ENCODE measurements at regions not wholly inside any gene's neighbourhood (a gene's known extent, or its start where the extent isn't known, plus 50 kb on each side); places are given as distances from the start of the nearest gene placed in this dataset.

DNA sequence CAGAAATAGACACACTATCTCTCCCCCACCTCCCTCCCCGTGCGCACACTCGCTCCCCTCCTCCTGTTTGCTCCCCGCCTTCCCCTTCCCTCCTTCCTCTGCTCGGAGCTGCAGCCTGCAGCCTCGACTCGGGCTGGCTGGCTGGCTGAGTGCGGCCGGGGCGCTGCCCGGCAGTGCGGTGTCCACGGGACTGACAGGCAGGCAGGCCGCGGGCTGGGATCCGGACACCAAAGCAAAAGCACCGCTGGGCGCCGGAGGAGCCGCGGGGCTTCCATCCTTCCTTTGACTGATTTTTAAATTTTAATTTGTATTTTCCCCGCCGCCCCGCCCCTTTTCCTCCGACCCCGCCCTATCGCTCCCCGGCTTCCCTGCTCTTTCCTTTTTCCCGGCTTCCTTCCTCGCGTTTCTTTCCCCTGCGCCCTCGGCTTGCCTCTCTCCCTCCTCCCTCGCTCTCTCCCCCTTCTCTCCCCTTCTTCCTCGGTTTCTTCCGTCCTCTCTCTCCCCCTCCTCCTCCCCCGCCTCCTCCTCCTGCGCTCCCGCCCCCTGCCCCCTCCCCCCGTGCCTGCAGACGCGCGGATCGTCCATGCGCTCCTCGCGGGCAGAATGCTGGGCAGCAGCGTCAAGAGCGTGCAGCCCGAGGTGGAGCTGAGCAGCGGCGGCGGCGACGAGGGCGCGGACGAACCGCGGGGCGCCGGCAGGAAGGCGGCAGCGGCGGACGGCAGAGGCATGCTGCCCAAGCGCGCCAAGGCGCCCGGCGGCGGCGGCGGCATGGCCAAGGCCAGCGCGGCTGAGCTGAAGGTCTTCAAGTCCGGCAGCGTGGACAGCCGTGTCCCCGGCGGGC is 109.4 kb downstream of the NAV1 start:
- Histone ChIP-seq H3K4me3 (replicated peaks; ENCODE audit: insufficient read depth, low read length) (no peak overlapping the region), H3K27ac (replicated peaks) (no peak overlapping the region), H3K27me3 (ENCODE audit: insufficient read depth, poor library complexity, severe bottlenecking) (peaks cover 39% of the 10 kb centered on the region)
- TF ChIP-seq, protein P1, sequence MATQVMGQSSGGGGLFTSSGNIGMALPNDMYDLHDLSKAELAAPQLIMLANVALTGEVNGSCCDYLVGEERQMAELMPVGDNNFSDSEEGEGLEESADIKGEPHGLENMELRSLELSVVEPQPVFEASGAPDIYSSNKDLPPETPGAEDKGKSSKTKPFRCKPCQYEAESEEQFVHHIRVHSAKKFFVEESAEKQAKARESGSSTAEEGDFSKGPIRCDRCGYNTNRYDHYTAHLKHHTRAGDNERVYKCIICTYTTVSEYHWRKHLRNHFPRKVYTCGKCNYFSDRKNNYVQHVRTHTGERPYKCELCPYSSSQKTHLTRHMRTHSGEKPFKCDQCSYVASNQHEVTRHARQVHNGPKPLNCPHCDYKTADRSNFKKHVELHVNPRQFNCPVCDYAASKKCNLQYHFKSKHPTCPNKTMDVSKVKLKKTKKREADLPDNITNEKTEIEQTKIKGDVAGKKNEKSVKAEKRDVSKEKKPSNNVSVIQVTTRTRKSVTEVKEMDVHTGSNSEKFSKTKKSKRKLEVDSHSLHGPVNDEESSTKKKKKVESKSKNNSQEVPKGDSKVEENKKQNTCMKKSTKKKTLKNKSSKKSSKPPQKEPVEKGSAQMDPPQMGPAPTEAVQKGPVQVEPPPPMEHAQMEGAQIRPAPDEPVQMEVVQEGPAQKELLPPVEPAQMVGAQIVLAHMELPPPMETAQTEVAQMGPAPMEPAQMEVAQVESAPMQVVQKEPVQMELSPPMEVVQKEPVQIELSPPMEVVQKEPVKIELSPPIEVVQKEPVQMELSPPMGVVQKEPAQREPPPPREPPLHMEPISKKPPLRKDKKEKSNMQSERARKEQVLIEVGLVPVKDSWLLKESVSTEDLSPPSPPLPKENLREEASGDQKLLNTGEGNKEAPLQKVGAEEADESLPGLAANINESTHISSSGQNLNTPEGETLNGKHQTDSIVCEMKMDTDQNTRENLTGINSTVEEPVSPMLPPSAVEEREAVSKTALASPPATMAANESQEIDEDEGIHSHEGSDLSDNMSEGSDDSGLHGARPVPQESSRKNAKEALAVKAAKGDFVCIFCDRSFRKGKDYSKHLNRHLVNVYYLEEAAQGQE (IDR thresholded peaks at IDR 0.05; ENCODE audit: insufficient replicate concordance, low read depth) = no peak
- TF ChIP-seq GABPA (IDR thresholded peaks at IDR 0.05; ENCODE audit: low read depth) (no peak), SPI1 (IDR thresholded peaks at IDR 0.05; ENCODE audit: borderline replicate concordance, low read depth) (no peak), POLR2AphosphoS5 (IDR thresholded peaks at IDR 0.05; ENCODE audit: low read depth) (no peak)
- TF ChIP-seq, protein P2, sequence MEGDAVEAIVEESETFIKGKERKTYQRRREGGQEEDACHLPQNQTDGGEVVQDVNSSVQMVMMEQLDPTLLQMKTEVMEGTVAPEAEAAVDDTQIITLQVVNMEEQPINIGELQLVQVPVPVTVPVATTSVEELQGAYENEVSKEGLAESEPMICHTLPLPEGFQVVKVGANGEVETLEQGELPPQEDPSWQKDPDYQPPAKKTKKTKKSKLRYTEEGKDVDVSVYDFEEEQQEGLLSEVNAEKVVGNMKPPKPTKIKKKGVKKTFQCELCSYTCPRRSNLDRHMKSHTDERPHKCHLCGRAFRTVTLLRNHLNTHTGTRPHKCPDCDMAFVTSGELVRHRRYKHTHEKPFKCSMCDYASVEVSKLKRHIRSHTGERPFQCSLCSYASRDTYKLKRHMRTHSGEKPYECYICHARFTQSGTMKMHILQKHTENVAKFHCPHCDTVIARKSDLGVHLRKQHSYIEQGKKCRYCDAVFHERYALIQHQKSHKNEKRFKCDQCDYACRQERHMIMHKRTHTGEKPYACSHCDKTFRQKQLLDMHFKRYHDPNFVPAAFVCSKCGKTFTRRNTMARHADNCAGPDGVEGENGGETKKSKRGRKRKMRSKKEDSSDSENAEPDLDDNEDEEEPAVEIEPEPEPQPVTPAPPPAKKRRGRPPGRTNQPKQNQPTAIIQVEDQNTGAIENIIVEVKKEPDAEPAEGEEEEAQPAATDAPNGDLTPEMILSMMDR (IDR thresholded peaks at IDR 0.05; ENCODE audit: insufficient read depth, low read length) = no peak
- no peak for DNase-seq (ENCODE audit: low read depth in 1 of 2, low spot score in 1 of 2)

DNA sequence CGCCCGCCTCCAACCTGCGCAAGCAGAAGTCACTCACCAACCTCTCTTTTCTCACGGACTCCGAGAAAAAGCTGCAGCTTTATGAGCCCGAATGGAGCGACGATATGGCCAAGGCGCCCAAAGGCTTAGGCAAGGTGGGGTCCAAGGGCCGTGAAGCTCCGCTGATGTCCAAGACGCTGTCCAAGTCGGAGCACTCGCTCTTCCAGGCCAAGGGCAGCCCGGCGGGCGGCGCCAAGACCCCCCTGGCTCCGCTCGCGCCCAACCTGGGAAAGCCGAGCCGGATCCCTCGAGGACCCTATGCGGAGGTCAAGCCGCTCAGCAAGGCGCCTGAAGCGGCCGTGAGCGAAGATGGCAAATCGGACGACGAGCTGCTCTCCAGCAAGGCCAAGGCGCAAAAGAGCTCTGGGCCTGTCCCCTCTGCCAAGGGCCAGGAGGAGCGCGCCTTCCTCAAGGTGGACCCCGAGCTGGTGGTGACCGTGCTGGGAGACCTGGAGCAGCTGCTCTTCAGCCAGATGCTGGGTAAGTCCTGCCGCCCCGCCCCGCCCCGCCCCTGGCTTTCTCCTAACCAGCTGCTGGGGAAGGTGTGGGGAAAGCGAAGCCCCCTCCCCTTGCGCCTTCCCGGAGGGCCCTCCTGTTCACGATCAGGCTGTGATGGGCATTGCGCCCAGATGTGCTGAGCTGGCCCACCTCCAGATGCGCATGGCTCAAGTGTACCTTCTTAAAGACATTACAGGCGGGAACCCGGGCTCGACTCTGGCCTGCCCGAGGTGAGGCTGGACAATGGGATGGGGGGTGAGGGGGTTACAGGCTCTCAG is 110.2 kb downstream of the NAV1 start:
- H3K27ac ChIP-seq (replicated peaks) = no peak overlapping the region
- H3K27me3 ChIP-seq (ENCODE audit: insufficient read depth, poor library complexity, severe bottlenecking) = peaks cover 39% of the 10 kb centered on the region
- TF ChIP-seq POLR2AphosphoS5 (IDR thresholded peaks at IDR 0.05; ENCODE audit: low read depth) = no peak
- TF ChIP-seq, protein P1 (IDR thresholded peaks at IDR 0.05; ENCODE audit: insufficient replicate concordance, low read depth) = no peak
- no peak for TF ChIP-seq GABPA (IDR thresholded peaks at IDR 0.05; ENCODE audit: low read depth)
- TF ChIP-seq, protein P2 (IDR thresholded peaks at IDR 0.05; ENCODE audit: insufficient read depth, low read length) = no peak
- TF ChIP-seq SPI1 (IDR thresholded peaks at IDR 0.05; ENCODE audit: borderline replicate concordance, low read depth) = no peak
- DNase-seq (ENCODE audit: low read depth in 1 of 2, low spot score in 1 of 2) = no peak
- H3K4me3 ChIP-seq (replicated peaks; ENCODE audit: insufficient read depth, low read length) = no peak overlapping the region

DNA sequence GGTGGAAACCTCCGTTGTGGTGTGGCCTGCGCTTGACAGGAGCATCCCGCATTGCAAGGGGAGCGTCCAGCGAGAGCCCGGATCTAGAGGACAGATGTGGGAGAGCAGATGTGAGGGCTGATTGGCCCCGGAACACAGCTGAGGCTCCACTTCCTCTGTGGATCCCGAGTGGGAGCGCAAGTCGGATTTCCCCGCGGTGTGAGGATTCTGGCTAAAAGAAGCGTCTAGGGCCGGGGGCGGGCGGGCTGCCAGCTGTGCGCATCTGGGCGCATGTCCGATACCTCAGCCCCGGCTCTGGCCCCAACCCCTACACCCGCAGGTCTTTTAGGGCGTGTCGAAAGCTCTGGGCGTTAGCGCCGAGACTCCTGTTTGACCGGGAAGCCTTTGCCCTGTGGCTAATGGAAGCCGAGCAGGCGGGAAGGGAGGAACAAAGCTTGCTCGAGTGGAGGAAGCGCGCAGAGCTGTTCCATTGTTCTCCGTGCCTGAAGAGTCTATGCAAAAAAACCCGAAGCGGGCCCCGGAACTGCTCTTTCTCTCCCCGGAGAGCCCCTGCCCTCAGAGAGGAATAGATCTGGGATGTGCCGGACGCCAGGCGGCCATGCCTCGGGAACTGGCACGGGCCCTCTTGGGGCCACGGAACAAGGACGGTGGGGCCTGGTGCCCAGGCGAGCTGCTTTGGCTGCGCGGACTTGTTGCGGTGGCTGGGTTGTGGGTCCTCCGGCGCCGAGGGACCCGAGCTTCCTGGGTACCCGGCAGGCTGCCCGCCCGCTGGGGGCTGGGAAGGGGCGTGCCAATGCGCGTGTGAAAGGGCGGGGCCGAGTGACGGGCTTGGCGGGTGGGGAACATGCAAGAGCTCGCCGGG is 111.1 kb downstream of the NAV1 start:
- no peak for DNase-seq (ENCODE audit: low read depth in 1 of 2, low spot score in 1 of 2)
- TF ChIP-seq GABPA (IDR thresholded peaks at IDR 0.05; ENCODE audit: low read depth) (no peak), POLR2AphosphoS5 (IDR thresholded peaks at IDR 0.05; ENCODE audit: low read depth) (no peak), SPI1 (IDR thresholded peaks at IDR 0.05; ENCODE audit: borderline replicate concordance, low read depth) (no peak)
- TF ChIP-seq, protein P1 (IDR thresholded peaks at IDR 0.05; ENCODE audit: insufficient replicate concordance, low read depth) = no peak
- TF ChIP-seq, protein P2 (IDR thresholded peaks at IDR 0.05; ENCODE audit: insufficient read depth, low read length) = no peak
- H3K4me3 ChIP-seq (replicated peaks; ENCODE audit: insufficient read depth, low read length) = no peak overlapping the region
- no peak overlapping the region for H3K27ac ChIP-seq (replicated peaks)
- H3K27me3 ChIP-seq (ENCODE audit: insufficient read depth, poor library complexity, severe bottlenecking) = peaks cover 39% of the 10 kb centered on the region

All from HL-60 (cell line).